ENCODE measurements at regions not wholly inside any gene's neighbourhood (a gene's known extent, or its start where the extent isn't known, plus 50 kb on each side); places are given as distances from the start of the nearest gene placed in this dataset.
A peak's percentile ranks its signal among the peaks of the same experiment; 100 is the strongest.

DNA sequence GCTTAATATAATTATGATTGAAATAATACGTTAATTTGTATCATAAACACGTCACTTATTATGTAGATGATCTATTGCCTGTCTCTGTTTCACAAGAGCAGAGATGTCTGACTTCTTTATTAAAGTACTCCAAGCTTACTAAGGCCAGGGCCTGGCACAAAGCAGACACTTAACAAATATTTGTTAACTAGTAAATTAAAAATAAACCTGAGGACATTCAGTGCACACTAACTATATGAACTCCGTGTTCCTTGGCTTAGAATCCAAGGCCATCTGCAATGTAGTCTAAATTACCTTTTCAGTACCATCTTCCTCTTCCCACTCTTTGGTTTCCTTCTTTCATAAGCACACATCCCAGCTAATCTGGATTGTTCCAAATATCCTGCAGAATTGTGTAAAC is 210.8 kb upstream of the SOX9 start:
- DNase-seq: no peak

DNA sequence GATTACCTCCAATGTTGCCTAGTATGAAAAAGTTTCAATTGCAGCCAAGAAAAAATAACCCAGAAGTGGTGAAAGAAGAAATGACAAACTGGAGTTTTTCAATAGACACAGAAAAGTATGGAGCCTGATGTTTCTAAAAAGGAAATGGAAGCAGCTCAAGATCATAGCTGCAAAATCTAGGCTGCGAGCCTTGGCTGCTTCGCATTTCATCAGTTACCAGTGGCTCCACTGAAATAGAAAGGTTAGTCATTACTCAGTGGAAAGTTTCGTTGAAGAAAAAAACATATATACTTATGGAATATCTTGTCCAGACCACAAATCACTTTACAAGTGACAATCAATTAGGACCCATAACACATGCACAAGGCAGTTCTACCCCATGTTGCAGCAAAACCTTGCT is 206.8 kb upstream of the SOX9 start:
- no peak for DNase-seq

GRCh38 chr17:71914812-71915211 is 206.0 kb upstream of the SOX9 start:
- no peak for DNase-seq

- no peak for DNase-seq
These were observed 203.1 kb upstream of the SOX9 start for GRCh38 chr17:71917715-71918114.

- no peak for DNase-seq
These were observed 201.6 kb upstream of the SOX9 start for GRCh38 chr17:71919186-71919585.

DNA sequence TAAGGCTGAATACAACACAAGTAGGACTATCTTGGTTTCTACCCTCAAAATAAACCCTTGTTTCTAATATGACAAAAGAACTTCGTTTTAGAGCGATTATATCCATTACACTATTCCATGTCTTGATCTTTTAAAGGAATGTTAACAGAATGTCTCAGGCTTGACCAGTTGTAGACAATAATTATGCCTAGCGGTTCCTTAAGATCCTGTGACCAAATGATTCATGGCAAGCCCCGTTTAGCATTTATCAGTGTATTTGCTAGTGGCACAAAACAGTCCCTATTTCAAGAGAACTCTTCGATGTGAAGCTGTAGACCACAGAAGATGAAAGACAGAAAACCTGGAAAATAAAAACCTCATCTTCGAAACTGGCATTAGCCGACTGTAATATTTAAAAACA is 200.9 kb upstream of the SOX9 start:
- no peak for DNase-seq

DNA sequence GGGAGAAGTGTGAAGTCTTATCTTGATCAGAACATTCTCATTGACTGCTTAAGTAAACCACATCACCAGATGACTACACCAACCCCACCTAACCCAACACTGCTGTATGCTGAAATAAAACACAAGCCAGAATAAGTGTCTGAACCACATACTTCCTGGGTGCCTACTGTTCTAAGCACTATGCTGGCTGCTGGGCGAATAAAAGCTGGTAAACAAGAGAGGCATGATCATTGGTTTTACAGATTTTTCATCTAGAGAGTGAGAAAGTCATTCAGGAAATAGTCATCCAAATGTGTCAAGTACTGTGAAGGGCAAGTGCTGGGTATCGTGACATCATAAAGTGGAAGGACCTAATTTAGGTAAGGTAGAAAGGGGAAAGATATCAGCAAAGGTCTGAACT is 199.0 kb upstream of the SOX9 start:
- no peak for DNase-seq

DNA sequence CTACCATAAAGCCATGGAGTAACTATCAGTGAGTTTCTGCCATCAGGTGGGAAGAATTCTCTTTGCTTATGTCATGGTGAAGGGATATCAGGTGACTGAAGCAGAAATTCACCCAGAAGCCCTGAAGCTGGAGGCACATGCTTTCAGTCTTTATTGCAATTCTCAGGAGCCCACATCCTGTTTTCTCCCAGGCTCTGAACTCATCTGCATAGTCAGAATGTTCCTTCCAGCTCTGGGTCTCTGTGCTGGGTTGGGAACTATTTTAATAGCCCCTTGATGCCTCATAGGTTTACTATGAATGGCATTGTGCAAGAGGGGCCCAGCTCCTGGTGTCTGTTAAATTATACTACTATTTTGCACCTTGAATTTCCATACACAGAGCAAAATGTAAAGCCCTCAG is 198.4 kb upstream of the SOX9 start:
- DNase-seq: no peak

GRCh38 chr17:71926746-71927398 is 193.9 kb upstream of the SOX9 start:
- no peak for DNase-seq

DNA sequence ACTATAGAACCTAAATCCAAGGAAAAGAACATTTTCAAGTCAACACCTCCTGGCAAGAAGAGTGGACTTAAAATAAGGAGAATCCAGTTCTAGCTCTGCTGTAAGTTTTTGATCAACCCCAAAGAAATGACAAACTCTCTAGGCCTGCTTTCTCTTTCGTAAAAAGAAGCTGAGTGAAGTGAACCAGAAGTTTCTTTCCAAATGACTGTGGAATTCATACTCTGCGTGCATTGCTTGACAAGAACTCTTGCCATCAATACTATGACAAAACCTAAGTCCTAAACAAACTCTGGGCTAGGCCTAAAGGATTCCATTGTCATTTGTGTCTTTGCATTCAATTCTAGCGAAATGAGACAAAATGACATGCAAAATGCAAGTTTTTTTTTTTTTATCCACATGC is 187.5 kb upstream of the SOX9 start:
- DNase-seq: no peak

- DNase-seq: no peak
These were observed 186.3 kb upstream of the SOX9 start for GRCh38 chr17:71934520-71934919.

- no peak for DNase-seq
These were observed 185.5 kb upstream of the SOX9 start for GRCh38 chr17:71935341-71935740.

GRCh38 chr17:71936977-71937376 is 183.8 kb upstream of the SOX9 start:
- no peak for DNase-seq

DNA sequence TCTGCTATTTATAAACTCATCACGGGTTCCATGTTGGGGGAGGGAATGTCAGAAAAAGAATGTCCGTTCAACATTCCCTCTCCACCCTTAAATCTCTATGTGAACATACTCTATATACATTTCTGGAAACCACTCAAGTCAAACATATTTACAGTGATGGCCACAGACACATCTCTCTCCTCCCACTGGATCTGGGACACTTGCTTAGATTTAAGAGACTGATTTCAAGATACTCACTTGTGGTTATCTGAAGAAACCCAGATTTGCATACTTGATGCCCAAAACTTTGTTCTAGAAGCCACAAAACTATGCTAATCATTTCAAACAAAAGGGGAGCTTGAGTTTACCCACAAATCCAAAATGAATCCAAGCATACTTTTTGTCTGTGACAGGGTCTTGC is 182.9 kb upstream of the SOX9 start:
- DNase-seq: no peak

DNA sequence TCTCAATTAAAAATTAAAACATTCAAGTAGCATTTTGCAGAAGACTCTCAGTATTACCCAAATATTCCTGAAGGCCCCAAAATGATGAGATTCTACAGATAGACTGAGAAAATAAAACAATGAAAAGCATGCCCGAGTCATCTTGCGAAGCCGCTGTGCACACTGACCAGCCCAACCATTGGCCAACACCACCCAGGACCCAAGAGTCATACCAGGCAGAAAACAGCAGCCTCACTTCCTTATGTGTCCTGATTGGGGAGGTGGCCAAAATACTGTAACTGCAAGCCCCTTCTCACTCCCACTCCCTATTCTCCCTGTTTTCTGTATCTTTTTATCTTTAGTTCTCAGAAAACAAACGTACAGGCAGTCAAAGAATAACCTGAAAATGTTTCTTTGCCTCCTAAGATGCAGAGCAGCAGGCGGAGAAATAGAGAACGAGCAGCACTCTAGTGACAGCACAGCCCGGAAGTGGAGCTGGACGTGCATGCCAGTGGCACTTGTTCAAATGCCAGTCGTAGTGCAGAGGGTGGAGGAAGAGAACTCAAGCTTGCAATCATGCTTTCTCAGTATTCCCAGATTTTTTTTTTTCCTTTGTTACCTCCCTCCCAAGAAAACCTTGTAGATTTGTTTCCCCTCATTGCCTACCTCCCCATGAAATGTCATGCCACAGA is 182.3 kb upstream of the SOX9 start:
- no peak for DNase-seq

- no peak for DNase-seq
These were observed 178.9 kb upstream of the SOX9 start for GRCh38 chr17:71941920-71942319.

- peak; percentile 1 for DNase-seq
These were observed 178.2 kb upstream of the SOX9 start for GRCh38 chr17:71942626-71943025.

DNA sequence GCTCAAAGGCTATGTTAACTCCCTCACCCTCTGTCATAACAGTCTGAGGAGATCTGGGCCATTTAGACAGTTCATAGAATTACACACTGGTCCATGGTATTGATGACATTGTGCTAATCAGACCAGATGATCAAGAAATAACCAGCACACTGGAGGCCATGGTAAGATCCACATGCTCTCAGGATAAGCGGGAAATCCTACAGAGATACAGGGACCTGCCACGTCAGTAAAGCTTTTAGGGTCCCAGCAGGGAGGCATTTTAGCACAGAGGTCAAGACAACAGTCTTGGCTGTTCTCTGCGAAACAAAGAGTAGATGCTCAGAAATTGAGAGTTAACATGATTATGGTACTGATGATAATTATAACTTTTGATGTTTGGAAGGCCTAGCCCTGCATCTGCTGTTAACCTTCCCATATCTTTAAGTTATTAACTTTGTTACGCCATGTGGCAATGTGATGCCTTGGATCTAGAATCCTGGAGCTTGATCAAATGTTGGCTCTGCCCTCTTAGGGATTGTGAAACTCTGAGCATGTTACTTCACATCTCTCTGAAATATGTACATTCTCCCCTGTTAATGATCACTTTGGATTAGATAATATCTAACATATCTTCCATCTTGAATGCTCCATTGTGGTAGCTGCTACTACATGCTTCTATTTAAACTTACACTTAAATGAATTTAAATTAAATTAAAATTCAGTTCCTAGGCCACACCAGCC is 172.0 kb upstream of the SOX9 start:
- no peak for DNase-seq

- DNase-seq: no peak
These were observed 161.7 kb upstream of the SOX9 start for GRCh38 chr17:71959154-71959553.

DNA sequence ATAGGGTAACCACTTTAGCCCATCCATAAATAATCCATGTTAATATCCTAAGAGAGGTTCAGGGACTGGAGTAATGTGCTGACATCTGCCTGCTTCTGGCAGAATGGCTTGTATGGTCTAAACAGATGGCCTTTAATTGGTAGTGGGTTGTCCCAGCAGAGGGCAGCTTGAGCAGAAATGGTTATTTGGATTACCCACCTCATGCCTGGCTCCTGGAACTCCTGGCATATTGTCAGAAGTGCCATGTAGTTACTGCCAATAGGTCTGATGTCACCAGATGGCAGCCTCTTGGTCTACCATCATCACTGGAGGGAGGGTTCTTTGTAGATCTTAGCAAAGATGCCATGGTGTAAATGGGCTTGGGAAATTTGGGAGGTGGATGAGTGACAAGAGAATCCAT is 157.5 kb upstream of the SOX9 start:
- no peak for DNase-seq

DNA sequence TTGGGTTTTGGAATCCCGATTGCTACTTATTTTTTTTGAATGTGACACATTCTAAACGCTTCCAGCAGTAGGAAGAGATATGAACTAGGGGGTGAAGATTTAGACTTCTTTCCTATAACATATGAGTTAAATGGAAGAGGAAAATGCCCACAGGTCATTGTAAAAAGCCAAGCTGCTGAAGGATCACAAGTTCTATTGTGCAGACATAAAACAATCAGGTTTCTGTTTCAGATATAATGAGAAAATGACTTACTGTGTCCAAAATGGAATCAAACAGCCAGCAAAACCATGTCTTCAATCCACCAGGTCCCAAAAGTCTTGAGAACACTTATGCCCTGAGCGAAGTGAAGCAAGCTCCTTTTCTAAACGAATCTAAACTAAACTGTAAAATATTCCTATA is 157.0 kb upstream of the SOX9 start:
- DNase-seq: no peak

GRCh38 chr17:71964559-71964958 is 156.3 kb upstream of the SOX9 start:
- DNase-seq: no peak

- no peak for DNase-seq
These were observed 154.8 kb upstream of the SOX9 start for GRCh38 chr17:71966055-71966454.
